Choroid plexus epithelial cell (primary cell): ENCODE measurements at regions not wholly inside any gene's neighbourhood (a gene's known extent, or its start where the extent isn't known, plus 50 kb on each side); places are given as distances from the start of the nearest gene placed in this dataset.

Experiments used
- DNase-seq: peaks from one replicate; pipeline ENCODE4 v3.0.0-alpha.2; 2010; ENCODE audit warnings: low read depth
- H3K4me3 ChIP-seq: 2 replicates; pipeline ENCODE4 v1.5.1; 2011; ENCODE audit warnings: low read depth, mild to moderate bottlenecking, control low read depth, low read length, moderate library complexity
- TF ChIP-seq, protein P1 (sequence below): conservative IDR thresholded peaks from 2 replicates; pipeline ENCODE4 v1.5.1; 2011; ENCODE audit warnings: low read depth, mild to moderate bottlenecking, control low read depth, inconsistent platforms, low read length, moderate library complexity

DNA sequence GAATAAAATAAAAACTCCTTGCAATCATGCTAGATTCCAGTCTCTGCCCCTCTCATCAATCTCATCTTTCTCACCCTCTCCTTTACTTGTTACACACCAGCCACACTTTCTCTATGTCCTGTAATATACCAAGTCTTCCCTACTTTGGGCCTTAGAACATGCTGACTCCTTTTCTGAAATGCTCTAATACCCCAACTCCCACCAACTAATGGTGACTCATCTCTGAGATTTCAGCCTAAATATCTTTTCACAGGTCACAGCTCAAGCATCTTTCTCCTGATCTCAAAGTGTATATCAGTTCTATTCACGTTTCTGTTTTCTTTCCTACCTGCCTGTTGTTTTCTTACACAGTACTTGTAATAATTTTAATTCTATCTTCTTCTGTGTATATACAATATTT is 378.9 kb upstream of the PRICKLE1 start:
- TF ChIP-seq, protein P1, sequence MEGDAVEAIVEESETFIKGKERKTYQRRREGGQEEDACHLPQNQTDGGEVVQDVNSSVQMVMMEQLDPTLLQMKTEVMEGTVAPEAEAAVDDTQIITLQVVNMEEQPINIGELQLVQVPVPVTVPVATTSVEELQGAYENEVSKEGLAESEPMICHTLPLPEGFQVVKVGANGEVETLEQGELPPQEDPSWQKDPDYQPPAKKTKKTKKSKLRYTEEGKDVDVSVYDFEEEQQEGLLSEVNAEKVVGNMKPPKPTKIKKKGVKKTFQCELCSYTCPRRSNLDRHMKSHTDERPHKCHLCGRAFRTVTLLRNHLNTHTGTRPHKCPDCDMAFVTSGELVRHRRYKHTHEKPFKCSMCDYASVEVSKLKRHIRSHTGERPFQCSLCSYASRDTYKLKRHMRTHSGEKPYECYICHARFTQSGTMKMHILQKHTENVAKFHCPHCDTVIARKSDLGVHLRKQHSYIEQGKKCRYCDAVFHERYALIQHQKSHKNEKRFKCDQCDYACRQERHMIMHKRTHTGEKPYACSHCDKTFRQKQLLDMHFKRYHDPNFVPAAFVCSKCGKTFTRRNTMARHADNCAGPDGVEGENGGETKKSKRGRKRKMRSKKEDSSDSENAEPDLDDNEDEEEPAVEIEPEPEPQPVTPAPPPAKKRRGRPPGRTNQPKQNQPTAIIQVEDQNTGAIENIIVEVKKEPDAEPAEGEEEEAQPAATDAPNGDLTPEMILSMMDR: no peak
- DNase-seq: no peak
- no peak overlapping the region for H3K4me3 ChIP-seq

DNA sequence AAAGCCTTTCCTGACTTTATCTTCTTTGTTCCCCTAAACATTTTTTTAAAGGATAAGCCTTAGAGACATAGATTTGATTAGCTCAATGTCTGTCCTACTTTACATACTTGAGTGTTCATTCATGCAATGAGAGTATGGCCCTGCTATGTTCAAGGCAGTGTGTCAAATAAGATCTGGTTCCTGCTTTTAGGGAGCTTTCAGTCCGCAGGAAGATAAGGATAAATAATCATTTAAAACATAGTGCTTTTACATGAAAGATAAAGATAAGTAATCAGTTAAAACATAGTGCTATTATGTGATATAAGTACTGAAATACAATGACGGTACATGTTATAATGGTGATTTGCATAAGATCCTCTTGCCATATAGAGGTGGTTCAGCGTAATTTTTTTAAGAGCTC is 378.3 kb upstream of the PRICKLE1 start:
- TF ChIP-seq, protein P1: no peak
- no peak for DNase-seq
- H3K4me3 ChIP-seq: no peak overlapping the region

DNA sequence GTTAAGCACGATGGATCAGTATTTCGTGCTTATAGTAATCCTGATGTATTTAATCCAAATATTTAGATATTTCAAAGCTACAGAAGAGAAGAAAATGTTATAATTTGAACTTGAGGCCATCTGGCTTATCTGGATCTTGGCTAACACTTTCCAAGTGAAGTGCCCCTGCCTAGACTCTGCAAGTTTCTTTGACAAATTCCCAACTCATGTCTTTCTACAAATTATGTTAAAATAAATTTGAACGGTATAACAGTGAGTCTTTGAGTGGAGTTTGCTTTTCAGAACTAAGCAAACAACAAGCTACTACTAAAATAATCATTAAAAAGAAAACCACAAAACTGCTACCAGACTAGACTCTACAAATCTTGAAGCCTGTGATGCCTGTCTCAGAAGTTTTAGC is 374.4 kb upstream of the PRICKLE1 start:
- H3K4me3 ChIP-seq: no peak overlapping the region
- TF ChIP-seq, protein P1: no peak
- no peak for DNase-seq

DNA sequence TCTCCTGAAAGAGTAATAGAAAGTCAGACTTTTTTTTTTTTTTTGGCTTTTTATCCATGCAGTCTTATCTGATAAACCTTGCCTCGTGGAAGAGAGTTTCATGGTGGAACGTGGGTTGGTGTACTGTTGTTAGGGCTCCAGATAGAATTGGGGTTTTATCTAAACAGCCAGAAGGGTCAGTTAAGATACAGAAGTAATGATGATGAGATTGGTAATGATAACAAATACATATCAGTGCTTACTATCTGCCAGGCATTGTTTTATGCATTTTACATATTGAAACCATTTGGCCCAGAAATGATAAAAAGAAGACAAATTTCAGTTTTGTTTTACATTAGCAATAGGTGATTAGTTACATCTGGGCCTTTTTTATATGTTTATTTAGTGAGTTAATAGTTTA is 372.8 kb upstream of the PRICKLE1 start:
- TF ChIP-seq, protein P1: no peak
- DNase-seq: no peak

DNA sequence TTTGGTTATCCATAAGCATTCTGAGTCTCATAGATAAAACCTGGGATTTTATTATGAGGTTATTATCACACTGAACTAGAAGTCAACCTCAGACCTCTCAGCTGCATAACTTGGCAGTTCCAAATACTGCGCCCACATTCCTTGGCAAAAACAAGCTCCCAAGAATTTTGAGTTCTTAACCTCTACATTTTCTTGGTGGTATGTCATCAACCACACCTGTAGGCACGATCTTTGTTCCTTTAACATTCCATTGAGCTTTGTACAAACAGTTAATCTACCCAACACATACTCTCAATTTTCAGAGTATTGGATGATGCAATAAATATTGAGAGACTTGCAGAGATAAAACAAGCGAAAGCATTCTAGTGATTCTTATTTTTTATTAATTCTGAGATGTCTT is 371.8 kb upstream of the PRICKLE1 start:
- no peak overlapping the region for H3K4me3 ChIP-seq
- peak; percentile 87 for DNase-seq
- TF ChIP-seq, protein P1: no peak

More for the DNA sequence above, 372.8 kb upstream of the PRICKLE1 start:
- no peak overlapping the region for H3K4me3 ChIP-seq

DNA sequence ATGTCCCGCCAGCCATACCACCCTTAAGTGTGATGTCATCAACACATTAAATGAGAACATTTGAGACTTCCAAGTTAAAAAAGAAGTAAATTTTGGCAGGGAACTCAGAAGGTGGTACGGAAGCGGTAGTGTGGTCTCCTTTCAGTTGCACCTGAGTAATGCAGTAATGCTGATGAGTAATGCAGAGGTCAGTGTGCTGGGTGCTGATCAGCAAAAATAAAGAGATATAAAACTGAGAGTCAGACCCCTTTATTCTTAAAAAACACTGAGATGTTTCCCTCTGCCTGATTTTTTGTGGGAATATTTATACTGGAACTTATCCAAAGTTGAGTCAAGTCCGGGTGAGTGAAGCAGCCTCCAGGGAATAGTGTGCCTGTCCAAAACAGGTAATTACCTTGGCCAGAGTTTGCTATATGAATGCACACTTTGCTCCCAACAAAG is 370.6 kb upstream of the PRICKLE1 start:
- TF ChIP-seq, protein P1: no peak
- no peak for DNase-seq
- H3K4me3 ChIP-seq: no peak overlapping the region

DNA sequence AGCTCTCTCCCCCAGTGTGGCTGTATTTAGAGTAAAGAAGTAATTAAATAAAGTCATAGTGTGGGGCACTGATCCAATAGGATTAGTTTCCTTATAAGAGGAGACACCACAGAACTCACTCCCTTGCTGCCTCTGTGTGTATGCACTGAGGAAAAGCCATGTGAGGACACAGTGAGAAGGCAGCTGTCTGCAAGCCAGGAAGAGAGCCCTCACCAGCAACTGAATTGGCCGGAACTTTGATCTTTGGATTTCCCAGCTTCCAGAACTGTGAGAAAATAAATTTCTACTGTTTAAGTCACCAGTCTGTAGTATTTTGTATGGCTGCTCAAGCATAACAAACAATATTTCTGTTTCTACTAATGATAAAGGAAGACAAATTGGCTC is 368.7 kb upstream of the PRICKLE1 start:
- no peak overlapping the region for H3K4me3 ChIP-seq
- TF ChIP-seq, protein P1: no peak

More for the DNA sequence above, 368.7 kb upstream of the PRICKLE1 start:
- no peak for DNase-seq
